HG02571 (cell line): ENCODE measurements at regions not wholly inside any gene's neighbourhood (a gene's known extent, or its start where the extent isn't known, plus 50 kb on each side); places are given as distances from the start of the nearest gene placed in this dataset.

ENCODE experiments used
- ATAC-seq: cut with Tn5 transposase; IDR thresholded peaks from one replicate; pipeline ENCODE4 v1.9.1; 2021; ENCODE audit warnings: mild to moderate bottlenecking, moderate library complexity; ENCODE audit not compliant: unreplicated experiment

- no peak for ATAC-seq
Observed at GRCh38 chr3:34360713-34361112, 562.3 kb downstream of the PDCD6IP start.

- peak; percentile 94 for ATAC-seq
Observed at GRCh38 chr3:34361921-34362320, 563.5 kb downstream of the PDCD6IP start.

GRCh38 chr3:34362910-34363309 is 564.5 kb downstream of the PDCD6IP start:
- no peak for ATAC-seq

- no peak for ATAC-seq
Observed at GRCh38 chr3:34363881-34364280, 565.5 kb downstream of the PDCD6IP start.

- ATAC-seq = no peak
Observed at GRCh38 chr3:34364335-34364734, 565.9 kb downstream of the PDCD6IP start.

GRCh38 chr3:34365231-34365630 is 566.8 kb downstream of the PDCD6IP start:
- ATAC-seq = no peak

GRCh38 chr3:34365771-34366170 is 567.3 kb downstream of the PDCD6IP start:
- no peak for ATAC-seq

- no peak for ATAC-seq
Observed at GRCh38 chr3:34367521-34367920, 569.1 kb downstream of the PDCD6IP start.

- ATAC-seq = no peak
Observed at GRCh38 chr3:34374521-34374920, 576.1 kb downstream of the PDCD6IP start.

- no peak for ATAC-seq
Observed at GRCh38 chr3:34376691-34377090, 578.3 kb downstream of the PDCD6IP start.

- no peak for ATAC-seq
Observed at GRCh38 chr3:34377961-34378360, 579.5 kb downstream of the PDCD6IP start.

GRCh38 chr3:34381243-34381642 is 582.8 kb downstream of the PDCD6IP start:
- no peak for ATAC-seq

- no peak for ATAC-seq
Observed at GRCh38 chr3:34382859-34383258, 584.4 kb downstream of the PDCD6IP start.

GRCh38 chr3:34386309-34386708 is 587.9 kb downstream of the PDCD6IP start:
- no peak for ATAC-seq

GRCh38 chr3:34387826-34388564 is 589.6 kb downstream of the PDCD6IP start:
- no peak for ATAC-seq

- ATAC-seq = no peak
Observed at GRCh38 chr3:34388830-34389229, 590.4 kb downstream of the PDCD6IP start.

- ATAC-seq = no peak
Observed at GRCh38 chr3:34394978-34395748, 596.7 kb downstream of the PDCD6IP start.

- no peak for ATAC-seq
Observed at GRCh38 chr3:34396288-34396687, 597.9 kb downstream of the PDCD6IP start.

- no peak for ATAC-seq
Observed at GRCh38 chr3:34396956-34397355, 598.5 kb downstream of the PDCD6IP start.

GRCh38 chr3:34399401-34399800 is 601.0 kb downstream of the PDCD6IP start:
- ATAC-seq = no peak

- ATAC-seq = no peak
Observed at GRCh38 chr3:34405159-34405558, 606.7 kb downstream of the PDCD6IP start.

GRCh38 chr3:34407281-34407680 is 608.9 kb downstream of the PDCD6IP start:
- no peak for ATAC-seq
